Mesendoderm (in vitro differentiated cells): ENCODE measurements at regions not wholly inside any gene's neighbourhood (a gene's known extent, or its start where the extent isn't known, plus 50 kb on each side); places are given as distances from the start of the nearest gene placed in this dataset.

Source experiments
- DNase-seq: peaks from one replicate; pipeline ENCODE4 v3.0.0; 2013
- H2AK5ac ChIP-seq: 2 replicates; pipeline ENCODE4 v1.6.1; 2013; ENCODE audit warnings: low read length, inconsistent platforms
- H2BK120ac ChIP-seq: 2 replicates; pipeline ENCODE4 v1.6.1; 2013; ENCODE audit warnings: low read depth, mild to moderate bottlenecking, low read length, moderate library complexity, mixed read lengths
- H2BK15ac ChIP-seq: replicated peaks from 2 replicates; pipeline ENCODE4 v1.6.1; 2013; ENCODE audit warnings: low read depth, mild to moderate bottlenecking, moderate library complexity
- H2BK5ac ChIP-seq: 2 replicates; pipeline ENCODE4 v1.6.1; 2013; ENCODE audit warnings: low read length, inconsistent platforms
- H3K18ac ChIP-seq: 2 replicates; pipeline ENCODE4 v1.6.1; 2013; ENCODE audit warnings: mild to moderate bottlenecking, low read length, mixed read lengths
- H3K23ac ChIP-seq: one replicate; pipeline ENCODE4 v1.6.1; 2013; ENCODE audit warnings: low read length
- H3K27ac ChIP-seq: 2 replicates; pipeline ENCODE4 v1.5.1; 2013; ENCODE audit warnings: low read depth, mild to moderate bottlenecking, inconsistent platforms, low read length, moderate library complexity
- H3K27me3 ChIP-seq: 2 replicates; pipeline ENCODE4 v1.6.1; 2013; ENCODE audit warnings: low read length, control low read depth, mild to moderate bottlenecking, inconsistent platforms; ENCODE audit not compliant: insufficient read depth, poor library complexity
- H3K36me3 ChIP-seq: 2 replicates; pipeline ENCODE4 v1.6.1; 2013; ENCODE audit warnings: low read length, inconsistent platforms; ENCODE audit not compliant: control insufficient read depth, insufficient read depth
- H3K4ac ChIP-seq: one replicate; pipeline ENCODE4 v1.6.1; 2013; ENCODE audit warnings: low read depth, mild to moderate bottlenecking, low read length, moderate library complexity
- H3K4me1 ChIP-seq: 2 replicates; pipeline ENCODE4 v1.6.1; 2013; ENCODE audit warnings: low read depth, low read length, inconsistent platforms; ENCODE audit not compliant: control insufficient read depth
- H3K4me2 ChIP-seq: 2 replicates; pipeline ENCODE4 v1.6.1; 2013; ENCODE audit warnings: low read length
- H3K4me3 ChIP-seq: 2 replicates; pipeline ENCODE4 v1.5.1; 2013; ENCODE audit warnings: mild to moderate bottlenecking, low read length
- H3K56ac ChIP-seq: one replicate; pipeline ENCODE4 v1.6.1; 2013; ENCODE audit warnings: low read length
- H3K79me1 ChIP-seq: 2 replicates; pipeline ENCODE4 v1.6.1; 2013; ENCODE audit warnings: low read length, inconsistent platforms
- H3K79me2 ChIP-seq: 2 replicates; pipeline ENCODE4 v1.6.1; 2013; ENCODE audit warnings: mild to moderate bottlenecking, low read length; ENCODE audit not compliant: control insufficient read depth, insufficient read depth
- H3K9ac ChIP-seq: 2 replicates; pipeline ENCODE4 v1.6.1; 2013; ENCODE audit warnings: low read length, inconsistent platforms
- H4K5ac ChIP-seq: one replicate; pipeline ENCODE4 v1.6.1; 2013; ENCODE audit warnings: low read length
- H4K8ac ChIP-seq: one replicate; pipeline ENCODE4 v1.6.1; 2013; ENCODE audit warnings: low read depth, mild to moderate bottlenecking, control low read depth, low read length, moderate library complexity
- WGBS: extraction: QIAGEN DNeasy Blood & Tissue Kit; methylation state at CpG from one replicate; pipeline ENCODE4 v1.1.7; 2013; ENCODE audit warnings: low lambda C conversion rate, missing lambda C conversion rate; ENCODE audit not compliant: insufficient coverage; ENCODE audit errors: extremely low coverage; 5-methylcytosine and 5-hydroxymethylcytosine counted together

- Histone ChIP-seq H4K8ac (no peak overlapping the region), H3K4me3 (no peak overlapping the region), H2BK15ac (no peak overlapping the region), H3K4me2 (no peak overlapping the region), H2BK120ac (no peak overlapping the region), H3K9ac (no peak overlapping the region), H3K79me1 (no peaks in the 10 kb centered on the region), H4K5ac (no peak overlapping the region), H3K23ac (no peak overlapping the region), H3K4ac (no peak overlapping the region), H2BK5ac (no peak overlapping the region), H3K79me2 (no peaks in the 10 kb centered on the region), H3K27ac (no peak overlapping the region), H2AK5ac (no peak overlapping the region), H3K18ac (no peak overlapping the region), H3K27me3 (no peaks in the 10 kb centered on the region), H3K36me3 (no peaks in the 10 kb centered on the region), H3K4me1 (peaks cover under 1% of the 10 kb centered on the region), H3K56ac (peak overlapping the region; percentile 19)
- no peak for DNase-seq
- WGBS: no CpG with 5 or more reads among the region's 6 CpGs
These were observed 95.9 kb downstream of the ZFP36L2 start for GRCh38 chr2:43130548-43130875.

- Histone ChIP-seq H2AK5ac (no peak overlapping the region), H3K27ac (no peak overlapping the region), H3K4me3 (no peak overlapping the region), H3K9ac (no peak overlapping the region), H4K5ac (no peak overlapping the region), H3K56ac (peak overlapping the region; percentile 37), H2BK5ac (no peak overlapping the region), H2BK120ac (no peak overlapping the region), H2BK15ac (no peak overlapping the region), H3K4me1 (no peaks in the 10 kb centered on the region), H3K27me3 (no peaks in the 10 kb centered on the region), H4K8ac (no peak overlapping the region), H3K79me2 (no peaks in the 10 kb centered on the region), H3K4me2 (no peak overlapping the region), H3K79me1 (no peaks in the 10 kb centered on the region), H3K23ac (no peak overlapping the region), H3K36me3 (no peaks in the 10 kb centered on the region), H3K4ac (no peak overlapping the region), H3K18ac (no peak overlapping the region)
- no CpG with 5 or more reads among the region's 14 CpGs for WGBS
- DNase-seq: no peak
These were observed 96.5 kb downstream of the ZFP36L2 start for GRCh38 chr2:43129676-43130547.

GRCh38 chr2:43128559-43128955 lies 97.8 kb downstream of the ZFP36L2 start:
- no peak overlapping the region for H3K56ac ChIP-seq
- H3K36me3 ChIP-seq: no peaks in the 10 kb centered on the region
- no peak overlapping the region for H3K18ac ChIP-seq
- H3K4me1 ChIP-seq: no peaks in the 10 kb centered on the region
- no peak overlapping the region for H3K23ac ChIP-seq
- no peak overlapping the region for H2BK5ac ChIP-seq
- no peak overlapping the region for H3K27ac ChIP-seq
- H3K79me1 ChIP-seq: no peaks in the 10 kb centered on the region
- H2BK120ac ChIP-seq: no peak overlapping the region
- no peak overlapping the region for H3K4me3 ChIP-seq
- H3K79me2 ChIP-seq: no peaks in the 10 kb centered on the region
- H4K8ac ChIP-seq: no peak overlapping the region
- no peak overlapping the region for H2AK5ac ChIP-seq
- H4K5ac ChIP-seq: no peak overlapping the region
- H3K9ac ChIP-seq: no peak overlapping the region
- H3K4ac ChIP-seq: no peak overlapping the region
- no peak for DNase-seq
- H3K27me3 ChIP-seq: no peaks in the 10 kb centered on the region
- no peak overlapping the region for H2BK15ac ChIP-seq
- no peak overlapping the region for H3K4me2 ChIP-seq
- no CpG with 5 or more reads among the region's 5 CpGs for WGBS

- H2AK5ac ChIP-seq: no peak overlapping the region
These were observed 98.4 kb downstream of the ZFP36L2 start for GRCh38 chr2:43127941-43128558.

GRCh38 chr2:43127208-43127940 lies 99.0 kb downstream of the ZFP36L2 start:
- no peak overlapping the region for H3K4ac ChIP-seq
- DNase-seq: peak; percentile 90
- H3K18ac ChIP-seq: no peak overlapping the region
- H2BK120ac ChIP-seq: no peak overlapping the region
- H3K79me1 ChIP-seq: no peaks in the 10 kb centered on the region
- no peak overlapping the region for H2AK5ac ChIP-seq
- no peak overlapping the region for H4K8ac ChIP-seq
- H3K4me2 ChIP-seq: no peak overlapping the region
- no peak overlapping the region for H3K4me3 ChIP-seq
- H3K79me2 ChIP-seq: no peaks in the 10 kb centered on the region
- H3K56ac ChIP-seq: no peak overlapping the region
- no CpG with 5 or more reads among the region's 24 CpGs for WGBS
- no peaks in the 10 kb centered on the region for H3K36me3 ChIP-seq
- H2BK15ac ChIP-seq: no peak overlapping the region
- no peaks in the 10 kb centered on the region for H3K4me1 ChIP-seq
- H4K5ac ChIP-seq: no peak overlapping the region
- no peak overlapping the region for H3K23ac ChIP-seq
- no peak overlapping the region for H3K27ac ChIP-seq
- H2BK5ac ChIP-seq: no peak overlapping the region
- H3K9ac ChIP-seq: no peak overlapping the region
- no peaks in the 10 kb centered on the region for H3K27me3 ChIP-seq

More at GRCh38 chr2:43127941-43128558, 98.4 kb downstream of the ZFP36L2 start:
- no peaks in the 10 kb centered on the region for H3K79me1 ChIP-seq
- no peak overlapping the region for H3K23ac ChIP-seq
- no peaks in the 10 kb centered on the region for H3K27me3 ChIP-seq
- no peak overlapping the region for H4K8ac ChIP-seq
- H3K18ac ChIP-seq: no peak overlapping the region
- H3K36me3 ChIP-seq: no peaks in the 10 kb centered on the region
- H3K27ac ChIP-seq: no peak overlapping the region
- no peak overlapping the region for H2BK120ac ChIP-seq
- no peak overlapping the region for H3K4me3 ChIP-seq
- no peak overlapping the region for H3K4ac ChIP-seq
- H4K5ac ChIP-seq: no peak overlapping the region
- H3K56ac ChIP-seq: no peak overlapping the region
- no peak overlapping the region for H3K9ac ChIP-seq
- H3K4me2 ChIP-seq: no peak overlapping the region
- WGBS: no CpG with 5 or more reads among the region's 8 CpGs
- H2BK15ac ChIP-seq: no peak overlapping the region
- no peaks in the 10 kb centered on the region for H3K4me1 ChIP-seq
- H3K79me2 ChIP-seq: no peaks in the 10 kb centered on the region
- DNase-seq: no peak
- no peak overlapping the region for H2BK5ac ChIP-seq
